ENCODE measurements at regions not wholly inside any gene's neighbourhood (a gene's known extent, or its start where the extent isn't known, plus 50 kb on each side); places are given as distances from the start of the nearest gene placed in this dataset.

DNA sequence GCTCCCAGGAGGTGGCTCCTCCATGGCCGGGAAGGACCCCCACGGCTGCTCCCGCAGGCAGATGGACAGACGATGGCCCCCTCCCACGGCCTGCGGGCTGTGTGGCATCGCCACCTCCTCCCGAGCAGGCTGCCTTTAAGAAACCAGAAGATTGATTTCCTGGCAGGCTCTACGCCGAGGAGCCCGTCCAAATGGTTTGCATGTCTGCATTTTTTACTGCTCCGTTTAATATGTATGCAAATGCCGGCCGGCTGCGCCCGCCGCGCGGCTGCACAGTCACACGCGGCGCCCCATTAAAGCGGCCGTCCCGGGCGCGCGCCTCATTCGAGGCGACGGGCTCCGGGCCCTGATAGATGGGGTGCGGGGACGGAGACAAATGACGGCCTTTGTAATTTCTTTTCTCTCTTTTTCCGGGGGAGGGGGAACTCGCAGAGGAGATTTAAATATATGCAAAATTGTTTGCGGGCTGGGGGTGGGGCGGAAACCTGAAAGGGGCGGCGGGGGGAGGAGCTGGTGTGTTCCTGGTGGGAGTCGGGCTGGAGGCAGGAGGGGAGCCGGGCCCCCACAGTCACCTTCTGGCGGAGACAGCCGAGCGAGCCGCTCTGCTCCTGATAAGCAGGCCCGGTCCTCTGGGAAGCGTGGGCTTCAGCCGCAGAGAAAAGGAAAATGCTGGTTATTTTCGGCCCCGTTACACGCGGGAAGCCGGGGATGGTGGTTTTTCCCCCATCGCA lies 158.7 kb upstream of the IER5L start:
- peak; percentile 8 for DNase-seq

- DNase-seq = no peak
Measured at GRCh38 chr9:129336130-129336528, 158.1 kb upstream of the IER5L start.

DNA sequence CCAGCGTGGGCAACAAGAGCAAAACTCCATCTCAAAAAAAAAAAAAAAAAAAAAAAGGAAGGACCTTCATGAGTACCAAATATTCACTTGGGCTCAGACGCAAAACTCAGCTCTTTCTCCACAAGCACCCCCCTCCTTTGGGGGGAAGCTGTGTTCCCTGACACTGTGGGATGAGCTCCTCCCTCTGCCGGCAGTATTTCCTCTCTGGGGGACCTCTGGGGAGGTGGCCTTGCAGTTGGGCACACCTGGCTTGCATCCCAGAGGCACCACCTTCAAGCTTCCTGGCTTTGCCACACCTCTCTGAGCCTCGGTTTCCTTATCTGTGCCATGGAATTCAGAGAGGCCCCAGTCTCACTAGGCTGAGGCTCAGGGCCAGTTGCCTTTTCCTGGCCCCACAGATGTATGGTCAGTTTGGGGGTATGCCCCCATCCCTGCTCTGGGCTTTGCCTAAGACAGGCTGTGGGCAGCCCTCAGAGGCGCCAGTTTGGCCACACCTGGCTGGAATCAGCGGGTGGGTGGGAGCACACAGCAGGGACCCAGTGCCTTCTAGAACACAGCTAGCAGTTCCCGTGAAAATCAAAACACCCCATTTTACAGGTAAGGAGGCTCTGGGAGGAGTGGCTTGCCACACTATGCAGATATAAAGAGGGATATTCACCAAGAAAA lies 157.5 kb upstream of the IER5L start:
- no peak for DNase-seq

GRCh38 chr9:129334105-129334935 lies 156.3 kb upstream of the IER5L start:
- DNase-seq = peak; percentile 17

- DNase-seq = no peak
Measured at GRCh38 chr9:129333617-129334104, 155.6 kb upstream of the IER5L start.

GRCh38 chr9:129332581-129332980 lies 154.5 kb upstream of the IER5L start:
- DNase-seq = no peak

GRCh38 chr9:129331772-129332500 lies 153.9 kb upstream of the IER5L start:
- no peak for DNase-seq

GRCh38 chr9:129331493-129331765 lies 153.4 kb upstream of the IER5L start:
- DNase-seq = no peak

GRCh38 chr9:129330711-129331492 lies 152.8 kb upstream of the IER5L start:
- peak; percentile 11 for DNase-seq

DNA sequence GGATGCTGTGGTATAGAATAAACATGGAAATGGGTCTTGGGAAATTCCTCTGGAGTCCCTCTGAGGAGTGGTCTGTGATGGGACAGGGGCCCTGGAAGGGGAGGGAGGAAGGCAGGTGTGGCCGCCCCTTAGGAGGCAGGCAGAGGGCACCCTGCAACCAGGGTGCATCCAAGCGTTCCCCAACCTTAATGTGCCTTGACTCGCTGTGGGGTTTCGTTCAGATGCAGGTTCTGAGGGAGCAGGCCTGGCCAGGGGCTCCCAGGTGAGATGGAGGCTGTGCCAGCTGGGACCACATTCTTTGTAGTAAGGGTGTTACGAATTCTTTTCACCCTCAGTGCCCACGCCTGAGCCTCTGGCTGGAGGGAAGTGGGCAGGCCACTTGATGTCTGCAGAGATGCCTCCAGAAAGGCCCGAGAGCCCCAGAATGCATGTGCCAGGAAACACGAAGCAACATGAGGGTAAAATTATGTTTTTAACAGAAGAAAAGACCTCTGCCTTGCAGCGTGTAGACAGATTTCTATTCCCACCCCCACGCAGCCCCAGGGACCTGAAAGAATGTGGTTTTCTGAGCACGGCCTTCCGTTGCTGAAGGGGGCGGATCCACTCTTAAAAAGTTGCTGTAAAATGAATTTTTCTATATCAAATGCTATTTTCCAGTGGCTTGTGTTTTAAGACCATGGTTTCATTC lies 150.4 kb upstream of the IER5L start:
- DNase-seq = no peak

- no peak for DNase-seq
Measured at GRCh38 chr9:129327552-129328328, 149.7 kb upstream of the IER5L start.

- no peak for DNase-seq
Measured at GRCh38 chr9:129326061-129327005, 148.3 kb upstream of the IER5L start.

DNA sequence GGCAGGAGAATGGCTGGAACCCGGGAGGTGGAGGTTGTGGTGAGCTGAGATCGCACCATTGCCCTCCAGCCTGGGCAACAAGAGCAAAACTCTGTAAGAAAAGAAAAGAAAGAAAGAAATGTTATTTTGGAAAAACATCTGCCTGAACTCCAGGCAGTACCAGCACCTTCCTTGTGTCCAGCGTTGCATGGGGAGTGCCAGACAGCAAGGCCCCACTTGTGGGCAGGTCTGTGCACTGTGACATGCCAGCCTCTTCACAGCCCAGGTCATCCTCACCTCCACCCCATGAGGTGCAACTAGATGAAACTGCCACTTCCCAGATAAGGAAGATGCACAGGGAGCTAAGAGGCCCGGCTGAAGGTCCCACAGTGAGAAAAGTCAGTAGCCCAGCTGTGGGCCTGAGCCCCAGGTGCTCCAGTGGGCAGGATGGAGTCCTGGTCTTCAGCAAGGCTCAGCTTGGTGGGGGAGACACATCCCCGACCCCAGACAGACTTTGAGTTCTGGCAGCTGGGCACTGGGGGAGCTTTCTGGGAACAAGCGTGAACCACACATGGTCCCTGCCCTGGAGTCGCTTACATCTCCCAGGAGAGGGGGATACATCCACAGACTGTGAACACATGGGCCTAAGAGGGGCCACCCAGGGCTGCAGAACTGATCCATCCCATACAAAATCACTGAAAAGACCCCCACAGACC lies 146.9 kb upstream of the IER5L start:
- no peak for DNase-seq

DNA sequence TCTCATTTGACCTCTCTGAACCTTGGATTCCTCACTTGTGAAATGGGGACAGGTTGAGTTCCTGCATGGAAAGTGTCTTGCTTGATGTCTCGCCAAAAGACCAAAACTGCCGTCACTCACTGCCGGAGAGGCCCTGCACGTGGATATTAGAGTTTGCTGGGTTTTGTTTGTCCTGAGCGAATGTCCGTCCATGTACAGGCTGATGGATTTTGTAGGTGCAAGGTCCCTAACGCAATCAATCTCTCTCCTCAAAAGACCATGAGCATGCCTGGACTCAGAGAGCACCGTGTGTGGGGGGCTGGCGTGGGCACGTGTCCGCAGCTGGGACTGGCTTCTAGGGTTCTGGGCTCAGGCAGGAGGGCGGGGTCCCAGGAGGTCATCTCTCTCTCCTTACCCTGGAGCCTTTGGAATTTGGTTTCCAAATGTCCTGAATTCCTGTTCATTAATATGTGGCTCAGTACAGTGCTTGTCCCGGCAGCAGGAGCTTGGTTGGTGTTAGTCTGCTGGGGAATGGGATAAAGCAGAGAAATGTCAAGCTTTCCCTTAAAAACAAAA lies 146.0 kb upstream of the IER5L start:
- no peak for DNase-seq

- no peak for DNase-seq
Measured at GRCh38 chr9:129323376-129323998, 145.4 kb upstream of the IER5L start.

DNA sequence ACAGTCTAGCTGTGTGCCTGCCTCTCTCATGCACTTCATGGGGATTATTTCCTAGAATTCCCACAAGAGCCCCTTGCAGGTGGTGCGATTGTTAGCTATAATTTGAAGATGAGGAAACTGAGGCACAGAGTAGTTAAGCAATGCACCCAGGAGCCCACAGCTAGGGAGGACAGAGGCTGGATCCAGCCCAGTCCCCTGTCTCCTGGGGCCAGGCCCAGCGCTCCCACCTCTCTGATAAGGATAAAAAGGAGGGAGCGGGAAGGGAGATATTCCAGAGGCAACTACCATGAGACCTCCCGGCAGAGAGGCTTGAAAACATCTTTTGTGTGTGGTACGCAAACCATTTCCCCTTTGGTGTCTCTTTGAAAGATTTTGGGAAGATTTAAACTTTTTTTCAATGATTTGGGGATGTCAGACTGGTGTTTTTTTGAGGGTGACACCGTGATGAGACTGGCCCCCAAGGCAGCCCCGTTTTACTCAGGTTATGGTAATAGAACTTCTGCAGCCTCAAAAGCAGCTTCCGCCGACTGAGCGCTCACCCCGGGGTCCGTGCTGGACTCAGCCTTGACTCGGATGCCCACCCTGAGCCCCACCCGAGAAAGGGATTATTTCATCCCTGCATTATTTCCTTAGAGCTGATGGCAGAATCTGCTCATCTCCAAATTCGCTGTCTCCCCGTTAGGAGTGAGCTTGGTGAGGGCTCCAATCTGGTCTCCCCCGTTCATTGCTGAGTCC lies 144.7 kb upstream of the IER5L start:
- no peak for DNase-seq

- DNase-seq = no peak
Measured at GRCh38 chr9:129322022-129322621, 144.1 kb upstream of the IER5L start.

All from activated CD4-positive, alpha-beta T cell treated with anti-CD3 and anti-CD28 coated beads, Interleukin-2, Interleukin-6, amounts not matched to agents 100 ng/mL and 50 ng/mL, durations not matched to agents 16 hours and 8 hours (primary cell).